DND-41 (cell line): ENCODE measurements at regions not wholly inside any gene's neighbourhood (a gene's known extent, or its start where the extent isn't known, plus 50 kb on each side); places are given as distances from the start of the nearest gene placed in this dataset.

Experiments
- EZH2 ChIP-seq: IDR thresholded peaks from 3 replicates; pipeline ENCODE4 v1.6.1; 2012; ENCODE audit warnings: borderline replicate concordance, low read depth, mild to moderate bottlenecking, moderate library complexity, low read length, inconsistent platforms; ENCODE audit not compliant: severe bottlenecking
- TF ChIP-seq, protein P1 (sequence below): IDR thresholded peaks from 2 replicates; pipeline ENCODE4 v1.5.1; 2012; ENCODE audit warnings: borderline replicate concordance, low read length, moderate library complexity, mild to moderate bottlenecking; ENCODE audit not compliant: poor library complexity, severe bottlenecking; ENCODE audit errors: extremely low read depth

- TF ChIP-seq, protein P1, sequence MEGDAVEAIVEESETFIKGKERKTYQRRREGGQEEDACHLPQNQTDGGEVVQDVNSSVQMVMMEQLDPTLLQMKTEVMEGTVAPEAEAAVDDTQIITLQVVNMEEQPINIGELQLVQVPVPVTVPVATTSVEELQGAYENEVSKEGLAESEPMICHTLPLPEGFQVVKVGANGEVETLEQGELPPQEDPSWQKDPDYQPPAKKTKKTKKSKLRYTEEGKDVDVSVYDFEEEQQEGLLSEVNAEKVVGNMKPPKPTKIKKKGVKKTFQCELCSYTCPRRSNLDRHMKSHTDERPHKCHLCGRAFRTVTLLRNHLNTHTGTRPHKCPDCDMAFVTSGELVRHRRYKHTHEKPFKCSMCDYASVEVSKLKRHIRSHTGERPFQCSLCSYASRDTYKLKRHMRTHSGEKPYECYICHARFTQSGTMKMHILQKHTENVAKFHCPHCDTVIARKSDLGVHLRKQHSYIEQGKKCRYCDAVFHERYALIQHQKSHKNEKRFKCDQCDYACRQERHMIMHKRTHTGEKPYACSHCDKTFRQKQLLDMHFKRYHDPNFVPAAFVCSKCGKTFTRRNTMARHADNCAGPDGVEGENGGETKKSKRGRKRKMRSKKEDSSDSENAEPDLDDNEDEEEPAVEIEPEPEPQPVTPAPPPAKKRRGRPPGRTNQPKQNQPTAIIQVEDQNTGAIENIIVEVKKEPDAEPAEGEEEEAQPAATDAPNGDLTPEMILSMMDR, result no peak
- TF ChIP-seq EZH2, result no peak
Observed at GRCh38 chr18:26792661-26793060, 72.8 kb downstream of the AQP4 start.
